GM18873 (cell line): ENCODE measurements at regions not wholly inside any gene's neighbourhood (a gene's known extent, or its start where the extent isn't known, plus 50 kb on each side); places are given as distances from the start of the nearest gene placed in this dataset.

Source experiments
- ATAC-seq: cut with Tn5 transposase; IDR thresholded peaks from one replicate; pipeline ENCODE4 v1.9.1; 2021; ENCODE audit warnings: mild to moderate bottlenecking, moderate library complexity, moderate number of reproducible peaks; ENCODE audit not compliant: unreplicated experiment, low FRiP score

GRCh38 chr9:7900541-7900940, 101.0 kb upstream of the DMAC1 start:
- ATAC-seq = no peak

DNA sequence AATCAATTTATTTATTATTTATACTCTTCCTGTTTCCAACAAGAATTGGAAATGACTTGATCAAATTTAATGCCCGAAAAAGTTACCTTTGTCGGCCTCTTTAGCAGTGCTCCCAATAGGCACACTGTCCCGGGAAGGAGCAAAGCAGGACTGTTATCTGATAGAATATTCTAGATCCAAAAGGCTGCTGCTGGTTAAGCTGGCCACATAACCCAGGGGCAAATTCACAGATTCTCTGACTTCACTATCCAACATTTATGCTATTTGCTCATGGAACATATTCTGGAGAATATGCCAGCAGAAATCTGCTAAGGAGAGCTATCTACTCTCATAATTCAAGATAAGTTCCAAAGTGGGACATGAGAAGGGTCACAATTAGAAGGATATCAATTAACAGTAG, 100.2 kb upstream of the DMAC1 start:
- no peak for ATAC-seq

GRCh38 chr9:7894231-7894630, 94.7 kb upstream of the DMAC1 start:
- ATAC-seq = no peak

- ATAC-seq = no peak
Measured at GRCh38 chr9:7892975-7893374, 93.4 kb upstream of the DMAC1 start.

GRCh38 chr9:7879551-7880245, 80.1 kb upstream of the DMAC1 start:
- no peak for ATAC-seq

DNA sequence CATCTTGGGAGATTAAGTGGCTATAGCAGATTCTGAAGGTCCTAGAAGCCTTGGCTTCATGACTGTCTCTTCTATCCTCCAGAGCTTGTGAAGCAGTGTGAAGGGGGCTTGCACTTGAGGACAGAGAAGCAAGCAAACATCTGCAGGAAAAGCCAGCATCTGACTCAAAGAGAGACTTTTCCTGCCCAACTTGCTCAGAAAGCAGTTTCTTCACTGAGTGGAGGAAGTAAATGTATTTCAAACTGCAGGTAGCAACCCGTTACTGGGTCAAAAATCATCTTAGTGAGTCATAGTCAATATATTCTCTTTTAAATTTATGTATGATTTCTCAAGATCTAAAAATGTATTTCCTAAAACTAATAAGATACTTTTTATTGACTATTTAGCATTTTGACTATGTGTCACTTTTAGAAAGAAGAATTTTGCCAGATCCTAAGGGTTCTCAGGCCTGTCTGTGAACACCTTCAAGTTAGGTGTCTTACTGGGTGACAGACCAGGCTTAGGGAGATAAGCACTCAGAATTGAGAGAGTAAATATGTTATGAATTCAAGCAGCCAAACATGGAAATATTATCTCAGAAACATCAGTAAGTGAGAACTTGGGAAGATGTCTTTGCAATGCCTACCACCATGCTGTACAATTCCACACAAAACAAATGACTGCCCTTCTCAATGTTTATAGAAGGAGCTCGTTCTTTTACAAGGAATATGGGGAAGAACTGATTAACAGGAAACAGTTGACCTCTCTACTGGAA, 72.6 kb upstream of the DMAC1 start:
- ATAC-seq = no peak

DNA sequence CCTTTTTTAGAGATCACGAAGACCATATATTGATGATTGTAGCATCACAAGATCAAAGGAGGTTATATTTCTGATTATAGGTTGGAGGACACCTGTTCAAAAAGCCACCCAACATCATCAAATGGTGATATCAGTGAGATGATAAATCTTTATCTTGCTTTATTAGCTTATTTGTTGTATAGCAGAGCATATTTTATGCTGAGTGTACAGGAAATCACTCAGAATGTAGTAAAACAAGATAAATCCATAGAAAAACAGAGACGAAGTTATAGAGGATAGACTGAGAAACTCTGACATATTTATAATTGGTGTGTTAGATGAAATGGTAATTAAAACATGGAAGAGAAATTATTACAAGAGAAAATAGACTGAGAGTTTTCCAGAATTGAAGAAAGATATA, 69.8 kb upstream of the DMAC1 start:
- no peak for ATAC-seq

DNA sequence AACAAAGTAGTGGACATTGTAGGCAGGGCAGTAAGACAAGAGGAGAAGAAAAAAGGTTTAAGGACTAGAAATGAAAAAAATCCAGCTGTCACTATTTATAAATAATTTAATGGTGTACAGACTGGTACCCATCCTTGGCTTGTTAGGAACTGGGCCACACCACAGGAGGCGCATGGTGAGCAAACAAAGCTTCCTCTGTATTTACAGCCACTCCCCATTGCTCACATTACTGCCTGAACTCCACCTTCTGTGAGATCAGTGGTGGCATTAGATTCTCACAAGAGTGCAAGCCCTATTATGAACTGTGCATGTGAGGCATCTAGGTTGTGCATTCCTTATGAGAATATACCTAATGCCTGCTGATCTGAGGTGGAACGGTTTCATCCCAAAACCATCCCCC, 62.6 kb upstream of the DMAC1 start:
- no peak for ATAC-seq

- ATAC-seq = no peak
Measured at GRCh38 chr9:7861086-7861485, 61.5 kb upstream of the DMAC1 start.

GRCh38 chr9:7860335-7860709, 60.7 kb upstream of the DMAC1 start:
- no peak for ATAC-seq

- no peak for ATAC-seq
Measured at GRCh38 chr9:7859701-7860334, 60.2 kb upstream of the DMAC1 start.

DNA sequence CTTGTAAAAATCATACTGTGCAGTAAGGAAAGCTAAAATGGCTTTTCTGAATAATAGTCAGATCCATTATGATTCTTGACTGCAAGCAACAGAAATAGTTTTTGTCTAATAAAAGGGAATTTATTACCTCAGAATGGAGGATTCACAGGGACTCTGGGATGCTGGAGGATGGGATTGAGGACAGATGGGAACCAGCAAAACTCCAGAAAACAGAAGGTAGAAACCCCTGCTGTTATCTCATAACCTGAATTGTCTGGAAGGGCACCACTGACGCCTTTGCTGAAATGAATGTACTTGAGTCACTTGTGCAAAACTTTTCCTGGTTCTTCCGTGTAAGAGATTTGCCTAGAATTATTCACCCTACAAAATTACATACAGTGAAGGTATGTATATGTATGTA, 58.6 kb upstream of the DMAC1 start:
- no peak for ATAC-seq

DNA sequence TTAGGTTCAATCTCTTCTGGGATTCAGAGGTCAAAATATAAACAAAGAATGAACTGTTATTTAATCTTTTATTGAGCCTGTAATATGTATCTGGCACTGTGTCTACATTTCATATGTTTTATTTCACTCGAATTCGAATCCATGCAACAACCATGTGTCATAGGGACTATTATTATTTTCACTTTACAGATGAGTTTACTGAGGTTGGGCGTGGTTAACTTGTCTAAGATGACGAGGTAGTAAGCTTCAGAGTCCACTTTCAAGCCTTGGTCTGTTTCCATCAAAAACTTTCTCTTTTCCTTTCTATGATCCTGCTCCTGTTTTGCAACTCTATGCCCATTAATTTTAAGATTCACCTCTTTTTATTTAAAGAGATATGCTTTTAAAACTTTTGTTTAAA, 55.2 kb upstream of the DMAC1 start:
- no peak for ATAC-seq
